ENCODE measurements at regions not wholly inside any gene's neighbourhood (a gene's known extent, or its start where the extent isn't known, plus 50 kb on each side); places are given as distances from the start of the nearest gene placed in this dataset.
"Not testable (repeated sequence)": the region's sequence is repeated elsewhere in the genome, so short reads cannot be mapped to it uniquely, and the experiment has no call there.

GRCh38 chr14:49092345-49092744, 493.8 kb downstream of the RPS29 start:
- no peak for TF ChIP-seq CTCF (IDR thresholded peaks at IDR 0.05; ENCODE audit: insufficient read depth, low read depth, low read length, missing control alignments)
- no peak overlapping the region for H3K4me3 ChIP-seq (ENCODE audit: low read depth, low read length)
- DNase-seq (ENCODE audit: low read depth) = no peak

GRCh38 chr14:49089107-49089506, 497.1 kb downstream of the RPS29 start:
- no peak for DNase-seq (ENCODE audit: low read depth)
- no peak overlapping the region for H3K4me3 ChIP-seq (ENCODE audit: low read depth, low read length)
- TF ChIP-seq CTCF (IDR thresholded peaks at IDR 0.05; ENCODE audit: insufficient read depth, low read depth, low read length, missing control alignments) = no peak

GRCh38 chr14:49073292-49073691, 512.9 kb downstream of the RPS29 start:
- H3K4me3 ChIP-seq (ENCODE audit: low read depth, low read length); DNase-seq (ENCODE audit: low read depth): not testable (repeated sequence)

GRCh38 chr14:49058511-49058910, 527.7 kb downstream of the RPS29 start:
- TF ChIP-seq CTCF (IDR thresholded peaks at IDR 0.05; ENCODE audit: insufficient read depth, low read depth, low read length, missing control alignments) = no peak
- no peak overlapping the region for H3K4me3 ChIP-seq (ENCODE audit: low read depth, low read length)
- DNase-seq (ENCODE audit: low read depth) = no peak

GRCh38 chr14:49057838-49058510, 528.2 kb downstream of the RPS29 start:
- no peak overlapping the region for H3K4me3 ChIP-seq (ENCODE audit: low read depth, low read length)
- DNase-seq (ENCODE audit: low read depth) = no peak
- no peak for TF ChIP-seq CTCF (IDR thresholded peaks at IDR 0.05; ENCODE audit: insufficient read depth, low read depth, low read length, missing control alignments)

- no peak for DNase-seq (ENCODE audit: low read depth)
- no peak for TF ChIP-seq CTCF (IDR thresholded peaks at IDR 0.05; ENCODE audit: insufficient read depth, low read depth, low read length, missing control alignments)
- no peak overlapping the region for H3K4me3 ChIP-seq (ENCODE audit: low read depth, low read length)
Observed at GRCh38 chr14:49056021-49056420, 530.2 kb downstream of the RPS29 start.

- H3K4me3 ChIP-seq (ENCODE audit: low read depth, low read length) = no peak overlapping the region
- DNase-seq (ENCODE audit: low read depth) = no peak
- TF ChIP-seq CTCF (IDR thresholded peaks at IDR 0.05; ENCODE audit: insufficient read depth, low read depth, low read length, missing control alignments) = no peak
Observed at GRCh38 chr14:49052521-49052920, 533.7 kb downstream of the RPS29 start.
